Erythroblast (primary cell): ENCODE measurements at regions not wholly inside any gene's neighbourhood (a gene's known extent, or its start where the extent isn't known, plus 50 kb on each side); places are given as distances from the start of the nearest gene placed in this dataset.

Source experiments
- GATA1 ChIP-seq: IDR thresholded peaks from 2 replicates; pipeline ENCODE4 v1.6.1; 2011; ENCODE audit warnings: low read depth, mild to moderate bottlenecking, control low read depth, low read length, moderate library complexity
- POLR2A ChIP-seq: IDR thresholded peaks from 2 replicates; pipeline ENCODE4 v1.6.1; 2011; ENCODE audit warnings: mild to moderate bottlenecking, low read length

- TF ChIP-seq POLR2A, result no peak
- no peak for TF ChIP-seq GATA1
These were observed 74.5 kb downstream of the S1PR1 start for GRCh38 chr1:101311146-101311920.
